NCI-H748 (cell line): ENCODE measurements at regions not wholly inside any gene's neighbourhood (a gene's known extent, or its start where the extent isn't known, plus 50 kb on each side); places are given as distances from the start of the nearest gene placed in this dataset.
A peak's percentile ranks its signal among the peaks of the same experiment; 100 is the strongest.

ENCODE experiments used
- DNase-seq: peaks from one replicate; lab custom pipeline; 2025; ENCODE audit not compliant: unreplicated experiment; lab: John Stamatoyannopoulos, UW

DNA sequence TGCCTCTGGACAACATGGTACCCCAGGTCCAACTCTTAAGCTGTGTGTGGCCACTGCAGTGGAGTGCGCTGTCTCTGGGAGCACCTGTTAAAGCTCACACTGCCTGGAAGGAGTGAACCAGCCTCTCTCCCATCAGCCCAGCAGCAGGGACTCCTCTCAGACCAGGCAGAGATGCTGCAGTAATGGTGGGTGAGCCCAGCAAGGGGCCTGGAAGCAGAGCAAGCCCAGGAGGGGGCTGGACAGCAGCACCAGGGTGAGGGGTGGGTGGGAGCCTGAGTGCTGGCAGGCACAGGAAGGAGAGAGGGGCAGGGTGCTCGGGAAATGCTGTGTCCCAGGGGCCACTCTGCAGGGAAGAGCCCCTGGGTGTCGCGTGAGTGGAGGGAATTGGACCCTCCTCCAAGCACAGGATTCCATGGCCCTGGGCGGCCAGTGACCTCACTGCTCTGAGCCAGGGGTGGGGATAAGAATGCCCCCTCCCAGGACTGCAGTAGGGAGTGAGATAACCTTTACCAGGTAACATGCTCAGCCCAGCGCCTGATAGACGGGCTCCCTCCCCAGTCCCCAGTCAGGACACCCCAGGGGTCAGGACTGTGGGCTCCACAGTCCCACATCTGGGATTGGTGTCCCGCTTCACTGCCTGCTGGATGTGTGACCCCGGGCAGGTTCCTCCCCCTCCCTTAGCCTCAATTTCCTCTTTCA lies 313.1 kb downstream of the MATN1 start:
- no peak for DNase-seq

DNA sequence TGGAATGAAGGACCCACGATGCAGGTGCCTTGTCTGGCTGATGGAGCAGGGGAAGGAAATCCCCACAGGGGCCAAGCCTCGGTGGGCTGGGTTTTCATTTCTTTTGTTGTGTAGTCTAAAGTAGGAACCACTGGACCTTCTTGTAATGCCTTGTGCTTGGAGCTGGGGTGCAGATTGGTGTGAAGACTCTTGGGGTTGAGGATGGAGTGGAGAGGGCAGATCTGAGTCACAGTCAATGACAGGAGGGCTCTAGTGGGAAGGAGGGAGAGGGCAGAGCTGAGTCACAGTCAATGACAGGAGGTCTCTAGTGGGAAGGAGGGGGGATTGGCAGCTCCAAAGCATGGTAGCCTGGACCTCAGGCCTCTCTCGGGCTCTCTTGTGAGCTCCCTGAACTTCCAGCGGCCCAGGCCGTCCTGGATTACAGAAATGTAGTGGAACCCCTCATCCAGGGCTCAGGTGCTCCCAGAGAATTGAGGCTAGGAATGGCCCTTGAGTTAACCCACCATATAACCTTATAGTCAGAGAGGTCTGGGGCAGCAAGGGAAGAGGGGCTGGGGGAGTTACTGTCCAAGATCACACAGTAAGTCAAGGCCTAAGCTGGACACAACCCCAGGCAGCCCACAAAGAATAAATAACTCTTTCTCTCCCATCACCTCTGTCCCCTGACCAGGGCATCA lies 313.8 kb downstream of the MATN1 start:
- DNase-seq, result no peak

GRCh38 chr1:30407865-30408580 lies 315.4 kb downstream of the MATN1 start:
- no peak for DNase-seq

GRCh38 chr1:30406996-30407864 lies 316.2 kb downstream of the MATN1 start:
- DNase-seq, result no peak

GRCh38 chr1:30405631-30406212 lies 317.7 kb downstream of the MATN1 start:
- DNase-seq, result no peak

DNA sequence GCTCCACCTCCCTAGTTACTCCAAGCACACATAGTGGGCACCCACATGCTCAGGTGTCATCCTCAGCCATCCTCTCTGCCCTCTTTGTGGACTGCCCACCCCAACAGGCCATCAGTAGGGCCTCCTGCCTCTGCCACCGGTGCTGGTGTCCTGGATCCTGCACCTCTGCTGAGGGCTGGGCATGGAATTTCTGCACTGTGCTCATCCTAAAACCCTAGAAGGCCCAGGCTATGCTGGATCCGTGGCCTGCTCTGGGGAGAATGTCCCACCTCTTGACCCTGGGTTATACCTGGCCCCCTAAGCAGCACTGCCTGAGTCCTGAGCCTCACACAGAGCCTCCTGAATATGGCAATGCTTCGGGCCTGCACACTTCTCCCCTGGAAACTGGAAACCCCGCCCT lies 318.3 kb downstream of the MATN1 start:
- DNase-seq, result no peak

- no peak for DNase-seq
Observed at GRCh38 chr1:30404341-30404740, 319.0 kb downstream of the MATN1 start.

GRCh38 chr1:30403726-30404125 lies 319.7 kb downstream of the MATN1 start:
- no peak for DNase-seq

- no peak for DNase-seq
Observed at GRCh38 chr1:30403061-30403645, 320.2 kb downstream of the MATN1 start.

DNA sequence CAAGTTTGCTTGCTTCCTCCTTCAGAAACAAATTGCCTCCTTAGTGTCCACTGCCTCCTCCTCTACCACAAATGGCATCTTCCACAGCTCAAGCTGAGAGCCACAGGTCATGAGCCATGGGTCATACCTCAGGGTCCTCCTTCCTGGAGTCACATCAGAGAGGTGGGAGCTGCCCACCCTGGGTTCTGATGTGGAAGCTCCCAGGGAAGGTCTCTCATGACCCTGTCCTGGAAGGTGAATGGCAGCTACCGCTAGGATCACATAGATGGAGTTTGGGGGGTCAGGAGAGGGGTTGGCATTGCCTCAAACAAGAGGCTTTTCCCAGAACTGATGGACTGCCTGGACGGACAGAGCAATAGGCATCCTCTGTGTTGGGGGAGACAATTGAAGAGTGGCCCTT lies 321.4 kb downstream of the MATN1 start:
- DNase-seq, result no peak

DNA sequence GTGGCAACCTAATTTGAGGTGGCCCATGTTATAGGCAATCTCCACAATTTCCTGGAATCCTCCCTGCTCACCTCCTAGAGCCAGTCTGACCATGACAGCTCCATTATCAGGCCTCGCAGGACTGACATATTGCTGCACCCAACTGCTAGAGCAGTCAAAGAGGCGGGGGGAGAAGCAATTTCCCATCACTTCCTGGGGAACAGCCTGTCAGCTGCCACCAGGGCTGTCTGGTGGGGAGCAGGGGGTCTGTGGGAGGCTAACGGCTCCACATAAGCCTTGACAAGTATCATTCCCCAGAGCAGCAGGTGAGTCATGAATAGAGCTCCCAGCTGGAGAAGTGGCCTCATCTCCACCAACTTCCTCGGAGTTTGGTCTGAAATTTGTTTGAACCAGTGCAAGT lies 322.9 kb downstream of the MATN1 start:
- DNase-seq, result no peak

DNA sequence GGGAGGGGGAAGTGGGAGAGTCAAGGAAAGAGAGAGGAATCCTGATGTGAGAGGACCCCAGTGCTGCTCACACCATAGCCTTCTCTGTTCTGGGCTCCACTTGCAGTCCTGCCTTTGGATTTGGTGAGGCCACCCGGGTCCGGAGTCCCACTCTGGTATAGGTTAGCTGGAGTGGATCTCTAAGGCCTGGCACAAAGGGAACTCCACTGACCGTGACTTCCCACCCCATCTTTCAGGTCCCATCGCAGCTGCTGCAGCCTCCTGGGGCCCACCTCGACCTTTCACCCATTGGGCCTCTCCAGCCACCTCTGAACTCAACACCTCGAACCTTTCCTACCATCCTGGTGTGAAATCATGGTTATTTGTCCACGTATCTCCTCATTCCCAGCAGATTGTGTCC lies 324.4 kb downstream of the MATN1 start:
- no peak for DNase-seq

DNA sequence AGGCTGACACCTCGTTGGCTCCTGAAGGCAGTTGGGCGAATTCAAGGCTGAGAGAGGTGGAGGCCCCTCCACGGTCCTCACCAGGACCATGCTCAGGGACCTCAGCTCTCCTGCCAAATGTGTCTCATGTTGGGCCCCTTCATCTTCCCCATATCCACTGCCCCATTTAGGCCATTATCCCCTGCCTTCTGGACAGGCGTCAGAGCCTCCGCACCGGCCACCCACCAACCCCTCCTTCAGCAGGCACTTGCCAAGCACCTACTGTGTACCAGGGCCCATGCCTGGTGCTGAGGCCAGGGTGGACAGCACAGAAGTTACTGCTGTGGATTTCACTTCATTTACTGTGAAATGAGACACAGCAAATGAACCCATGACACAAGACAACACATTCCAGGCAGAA lies 325.8 kb downstream of the MATN1 start:
- DNase-seq, result no peak

DNA sequence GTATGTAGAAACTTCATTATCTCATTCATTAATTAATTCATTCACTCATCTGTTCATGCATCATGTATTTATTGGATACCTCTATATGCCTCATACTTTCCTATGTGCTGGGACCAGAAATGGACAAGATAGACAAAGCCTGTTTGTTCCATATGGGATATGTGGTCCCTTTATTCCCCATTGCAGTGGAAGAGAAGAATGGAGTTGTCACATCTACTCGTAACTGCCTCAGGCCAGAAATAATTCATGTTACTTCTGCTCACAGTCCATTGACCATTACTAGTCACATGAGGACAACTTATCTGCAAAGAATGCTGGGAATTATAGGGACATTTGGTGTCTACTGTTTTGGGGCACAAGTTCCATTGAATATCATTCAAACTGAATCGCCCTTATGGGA lies 327.8 kb downstream of the MATN1 start:
- DNase-seq, result no peak

GRCh38 chr1:30388386-30388785 lies 335.0 kb downstream of the MATN1 start:
- no peak for DNase-seq

DNA sequence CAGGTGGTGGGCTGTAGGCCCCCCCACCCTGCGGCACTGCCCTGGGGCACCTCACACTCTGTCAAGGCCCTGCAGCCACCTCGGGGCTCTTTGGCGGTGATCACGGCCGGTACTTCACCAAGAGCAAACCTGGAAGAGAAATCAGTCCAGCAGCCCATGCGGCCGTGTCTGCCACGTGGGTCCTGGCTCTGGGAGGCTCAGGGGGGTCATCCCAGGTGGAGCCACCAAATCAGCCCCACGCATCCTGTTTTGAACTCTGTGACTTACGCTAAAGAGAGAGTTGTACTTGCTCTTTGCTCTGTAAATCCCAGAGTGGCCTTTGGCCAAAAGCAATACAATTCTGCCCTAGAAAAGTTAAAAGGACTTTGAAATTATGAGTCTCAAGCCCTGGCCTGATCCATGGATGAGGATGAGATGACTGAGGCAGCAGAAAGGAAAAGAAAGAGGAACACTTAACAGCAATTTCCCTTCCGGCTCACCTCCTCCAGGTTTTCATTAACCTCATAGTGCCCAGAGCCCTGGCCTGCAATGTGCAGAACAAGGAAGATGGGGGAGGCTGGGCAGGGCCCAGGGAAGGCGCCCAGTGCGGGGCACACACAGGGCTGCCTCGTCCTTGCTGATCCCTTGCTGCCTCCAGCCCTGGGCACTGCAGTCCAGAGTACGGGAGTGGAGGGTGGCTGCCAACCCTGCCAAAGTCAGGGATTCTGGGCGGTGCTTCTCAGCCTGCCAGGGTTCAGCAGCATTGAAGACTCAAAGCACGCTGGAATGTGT lies 337.0 kb downstream of the MATN1 start:
- DNase-seq, result no peak

GRCh38 chr1:30385246-30385995 lies 338.0 kb downstream of the MATN1 start:
- DNase-seq, result no peak

DNA sequence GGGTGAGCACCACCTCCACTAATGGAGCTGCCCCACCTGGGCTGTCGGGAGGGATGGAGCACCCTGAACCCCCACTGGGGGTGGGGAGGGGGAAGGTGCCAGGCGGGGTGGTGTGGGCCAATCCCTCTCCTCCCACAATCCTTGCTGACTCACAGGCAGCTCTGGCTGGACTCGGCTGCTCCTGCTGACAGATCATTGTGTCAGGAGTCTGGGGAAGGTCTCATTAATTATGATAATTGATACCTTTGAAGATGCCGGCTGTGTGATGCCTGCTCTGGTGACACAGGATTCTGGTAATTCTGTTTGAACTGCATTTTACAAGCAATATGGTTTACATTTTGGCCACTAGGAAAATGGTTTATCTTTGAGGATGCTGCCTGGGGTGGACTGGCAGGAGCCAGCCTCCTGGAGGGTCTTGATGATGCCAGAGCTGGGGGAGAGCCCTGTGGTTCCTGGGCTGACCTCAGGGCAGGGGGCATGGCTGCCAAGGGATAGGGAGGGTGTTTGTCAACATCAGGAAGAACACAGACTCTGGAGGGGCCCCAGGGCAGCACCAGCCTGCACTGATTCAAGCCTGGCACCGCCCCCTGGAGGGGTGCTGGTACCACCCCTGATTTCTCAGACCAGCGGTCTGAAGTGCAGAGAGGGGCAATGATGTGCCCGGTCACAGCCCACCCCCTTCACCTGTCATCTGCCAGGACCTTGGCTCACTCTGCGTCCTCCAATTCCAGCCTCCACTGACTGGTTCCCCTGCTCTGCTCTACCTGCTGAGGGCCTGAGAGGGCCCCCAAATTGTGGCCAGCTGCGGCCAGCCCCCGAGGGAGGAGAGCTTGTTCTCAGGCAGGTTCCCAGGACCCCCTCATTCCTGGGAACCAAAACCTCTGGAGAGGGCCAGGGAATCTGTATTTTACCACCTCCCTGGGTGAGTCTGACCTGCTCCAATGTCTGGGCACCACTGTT lies 338.8 kb downstream of the MATN1 start:
- DNase-seq, result peak; percentile 75
